Mesenchymal stem cell (in vitro differentiated cells and primary cell): ENCODE measurements at regions not wholly inside any gene's neighbourhood (a gene's known extent, or its start where the extent isn't known, plus 50 kb on each side); places are given as distances from the start of the nearest gene placed in this dataset.

Experiments
- DNase-seq: peaks from one replicate; pipeline ENCODE4 v3.0.0-alpha.2; 2013
- H2AFZ ChIP-seq: one replicate; pipeline ENCODE4 v1.6.1; 2013; ENCODE audit warnings: low read depth, mild to moderate bottlenecking, control low read depth, inconsistent platforms, low read length, moderate library complexity
- H2AK5ac ChIP-seq: 2 replicates; pipeline ENCODE4 v1.6.1; 2013; ENCODE audit warnings: low read length, moderate library complexity, mild to moderate bottlenecking, inconsistent platforms; ENCODE audit not compliant: severe bottlenecking
- H2BK120ac ChIP-seq: one replicate; pipeline ENCODE4 v1.6.1; 2013; ENCODE audit warnings: low read depth, mild to moderate bottlenecking, inconsistent platforms, low read length, moderate library complexity
- H2BK12ac ChIP-seq, 2 experiments: one replicate each; pipeline ENCODE4 v1.6.1; 2013; ENCODE audit warnings: inconsistent platforms in 2 of 2, low read length in 2 of 2, mild to moderate bottlenecking in 2 of 2, moderate library complexity in 2 of 2, control low read depth in 1 of 2
- H2BK15ac ChIP-seq: one replicate; pipeline ENCODE4 v1.6.1; 2013; ENCODE audit warnings: mild to moderate bottlenecking, low read depth, inconsistent platforms; ENCODE audit not compliant: poor library complexity, severe bottlenecking
- H2BK5ac ChIP-seq: 2 replicates; pipeline ENCODE4 v1.6.1; 2013; ENCODE audit warnings: low read depth, mild to moderate bottlenecking, low read length, control low read depth, inconsistent platforms; ENCODE audit not compliant: poor library complexity, severe bottlenecking
- H3K14ac ChIP-seq, 2 experiments: one replicate each; pipeline ENCODE4 v1.6.1; 2013; ENCODE audit warnings: inconsistent platforms in 2 of 2, low read length in 2 of 2, control low read depth in 1 of 2, mild to moderate bottlenecking in 1 of 2, moderate library complexity in 1 of 2
- H3K18ac ChIP-seq, 2 experiments: one replicate each; pipeline ENCODE4 v1.6.1; 2013; ENCODE audit warnings: inconsistent platforms in 2 of 2, low read length in 2 of 2, control low read depth in 1 of 2, low read depth in 1 of 2, mild to moderate bottlenecking in 1 of 2
- H3K23ac ChIP-seq, 2 experiments: one replicate each; pipeline ENCODE4 v1.6.1; 2013; ENCODE audit warnings: inconsistent platforms in 2 of 2, low read length in 2 of 2, mild to moderate bottlenecking in 2 of 2, moderate library complexity in 2 of 2, control low read depth in 1 of 2
- H3K27ac ChIP-seq: 2 replicates; pipeline ENCODE4 v1.5.1; 2013; ENCODE audit warnings: mild to moderate bottlenecking, moderate library complexity, low read length, control low read depth, inconsistent platforms; ENCODE audit not compliant: poor library complexity, severe bottlenecking
- H3K27me3 ChIP-seq, 2 experiments: 2 replicates each; pipeline versions ENCODE4 v1.6.1 to v1.7.0; 2013; ENCODE audit warnings: low read length in 2 of 2, mild to moderate bottlenecking in 2 of 2, moderate library complexity in 2 of 2, control low read depth in 1 of 2, inconsistent platforms in 1 of 2; ENCODE audit not compliant: control insufficient read depth in 1 of 2, insufficient read depth in 1 of 2
- H3K36me3 ChIP-seq, 2 experiments: 2 replicates each; pipeline versions ENCODE4 v1.6.1 to v1.7.0; 2013; ENCODE audit warnings: low read length in 2 of 2, control low read depth in 1 of 2, inconsistent platforms in 1 of 2, low read depth in 1 of 2, mild to moderate bottlenecking in 1 of 2; ENCODE audit not compliant: insufficient read depth in 2 of 2, control insufficient read depth in 1 of 2
- H3K4ac ChIP-seq, 2 experiments: one replicate each; pipeline ENCODE4 v1.6.1; 2013; ENCODE audit warnings: inconsistent platforms in 2 of 2, low read length in 2 of 2, mild to moderate bottlenecking in 2 of 2, moderate library complexity in 2 of 2, control low read depth in 1 of 2, low read depth in 1 of 2
- H3K4me1 ChIP-seq: 2 replicates; pipeline ENCODE4 v1.6.1; 2013; ENCODE audit warnings: low read depth, low read length, control low read depth; ENCODE audit not compliant: control insufficient read depth, insufficient read depth
- H3K4me2 ChIP-seq: 2 replicates; pipeline ENCODE4 v1.6.1; 2013; ENCODE audit warnings: low read length, mild to moderate bottlenecking, inconsistent platforms; ENCODE audit not compliant: poor library complexity, severe bottlenecking
- H3K4me3 ChIP-seq, 2 experiments: 2 replicates each; pipeline versions ENCODE4 v1.5.1 to v1.7.0; 2013; ENCODE audit warnings: low read length in 2 of 2, mild to moderate bottlenecking in 2 of 2, control low read depth in 1 of 2, low read depth in 1 of 2; ENCODE audit not compliant: insufficient read depth in 1 of 2
- H3K79me1 ChIP-seq: replicated peaks from 2 replicates; pipeline ENCODE4 v1.6.1; 2013; ENCODE audit warnings: mild to moderate bottlenecking, control low read depth, low read length, inconsistent platforms; ENCODE audit not compliant: poor library complexity, severe bottlenecking
- H3K9ac ChIP-seq: 2 replicates; pipeline ENCODE4 v1.7.0; 2013; ENCODE audit warnings: mild to moderate bottlenecking, low read length, moderate library complexity
- H3K9me3 ChIP-seq: 2 replicates; pipeline ENCODE4 v1.7.0; 2013; ENCODE audit warnings: mild to moderate bottlenecking, low read length; ENCODE audit not compliant: control insufficient read depth
- H4K8ac ChIP-seq: one replicate; pipeline ENCODE4 v1.6.1; 2013; ENCODE audit warnings: inconsistent platforms, mild to moderate bottlenecking, low read length, moderate library complexity
- H4K91ac ChIP-seq: one replicate; pipeline ENCODE4 v1.6.1; 2013; ENCODE audit warnings: mild to moderate bottlenecking, low read length, inconsistent platforms
- whole genome bisulfite sequencing: methylation state at CpG from one replicate; pipeline ENCODE4 v1.1.7; 2013; ENCODE audit warnings: mixed read lengths; 5-methylcytosine and 5-hydroxymethylcytosine counted together

- 100% methylated on average over 3 of the region's 3 CpGs for WGBS
- DNase-seq, result no peak
- Histone ChIP-seq H2BK12ac (no peak overlapping the region), H3K4me1 (no peaks in the 10 kb centered on the region), H3K79me1 (no peaks in the 10 kb centered on the region), H4K8ac (no peak overlapping the region), H2BK5ac (no peak overlapping the region), H3K23ac (no peak overlapping the region), H3K4me3 (no peak overlapping the region), H3K36me3 (no peaks in the 10 kb centered on the region), H4K91ac (no peak overlapping the region), H3K18ac (no peak overlapping the region), H3K9ac (no peak overlapping the region), H2AFZ (no peak overlapping the region), H3K4me2 (no peak overlapping the region), H3K27ac (no peak overlapping the region), H3K4ac (no peak overlapping the region), H2BK15ac (no peak overlapping the region), H3K9me3 (no peaks in the 10 kb centered on the region), H3K14ac (no peak overlapping the region), H2AK5ac (no peak overlapping the region), H3K27me3 (no peaks in the 10 kb centered on the region), H2BK120ac (no peak overlapping the region)
Measured at GRCh38 chrX:20633451-20633850, 366.7 kb upstream of the RPS6KA3 start.

- Histone ChIP-seq H3K9me3 (peaks cover 5% of the 10 kb centered on the region), H3K4ac (no peak overlapping the region), H2BK5ac (no peak overlapping the region), H3K23ac (no peak overlapping the region), H3K27me3 (no peaks in the 10 kb centered on the region), H3K4me2 (no peak overlapping the region), H2BK12ac (no peak overlapping the region), H3K9ac (no peak overlapping the region), H4K91ac (no peak overlapping the region), H3K36me3 (no peaks in the 10 kb centered on the region), H3K4me1 (no peaks in the 10 kb centered on the region), H3K14ac (no peak overlapping the region), H4K8ac (no peak overlapping the region), H2BK120ac (no peak overlapping the region), H3K4me3 (no peak overlapping the region), H2AFZ (no peak overlapping the region), H3K18ac (no peak overlapping the region), H2AK5ac (no peak overlapping the region), H2BK15ac (no peak overlapping the region), H3K27ac (no peak overlapping the region), H3K79me1 (no peaks in the 10 kb centered on the region)
- peak; percentile 0 for DNase-seq
- 72% methylated on average over 2 of the region's 2 CpGs for WGBS
Measured at GRCh38 chrX:20623448-20623847, 356.7 kb upstream of the RPS6KA3 start.

- 88% methylated on average over 2 of the region's 2 CpGs for WGBS
- Histone ChIP-seq H2BK120ac (no peak overlapping the region), H2BK15ac (no peak overlapping the region), H3K4me1 (no peaks in the 10 kb centered on the region), H2AK5ac (no peak overlapping the region), H3K36me3 (no peaks in the 10 kb centered on the region), H3K79me1 (no peaks in the 10 kb centered on the region), H3K4me2 (no peak overlapping the region), H2AFZ (no peak overlapping the region), H3K4ac (no peak overlapping the region), H3K18ac (no peak overlapping the region), H3K4me3 (no peak overlapping the region), H3K23ac (no peak overlapping the region), H4K8ac (no peak overlapping the region), H3K9me3 (peaks cover 5% of the 10 kb centered on the region), H2BK5ac (no peak overlapping the region), H3K14ac (no peak overlapping the region), H3K27ac (no peak overlapping the region), H4K91ac (no peak overlapping the region), H3K9ac (peak overlapping the region; percentile 9), H2BK12ac (no peak overlapping the region), H3K27me3 (no peaks in the 10 kb centered on the region)
- DNase-seq, result no peak
Measured at GRCh38 chrX:20620306-20620705, 353.6 kb upstream of the RPS6KA3 start.

- no peak for DNase-seq
- Histone ChIP-seq H3K23ac (no peak overlapping the region), H3K9ac (no peak overlapping the region), H3K18ac (no peak overlapping the region), H4K91ac (no peak overlapping the region), H3K4ac (no peak overlapping the region), H3K4me3 (no peak overlapping the region), H3K4me1 (peaks cover 1% of the 10 kb centered on the region), H3K4me2 (no peak overlapping the region), H2BK15ac (no peak overlapping the region), H2AFZ (no peak overlapping the region), H3K14ac (no peak overlapping the region), H2BK12ac (no peak overlapping the region), H3K9me3 (no peaks in the 10 kb centered on the region), H2BK120ac (no peak overlapping the region), H2BK5ac (no peak overlapping the region), H3K79me1 (no peaks in the 10 kb centered on the region), H2AK5ac (no peak overlapping the region), H3K36me3 (no peaks in the 10 kb centered on the region), H3K27me3 (no peaks in the 10 kb centered on the region), H3K27ac (no peak overlapping the region), H4K8ac (no peak overlapping the region)
- 86% methylated on average over 1 of the region's 3 CpGs for WGBS
Measured at GRCh38 chrX:20609916-20610415, 343.3 kb upstream of the RPS6KA3 start.
